Pancreas (tissue), 10 donors: ENCODE measurements at regions not wholly inside any gene's neighbourhood (a gene's known extent, or its start where the extent isn't known, plus 50 kb on each side); places are given as distances from the start of the nearest gene placed in this dataset.

Experiments
- ATAC-seq, 4 donors: fragments of 200-7000 bp; cut with Tn5 transposase; one replicate each; pipeline versions ENCODE4 v1.8.0 to v1.9.1; 2020; ENCODE audit warnings: mild to moderate bottlenecking in 4 of 4, moderate library complexity in 4 of 4
- DNase-seq, 6 donors: peaks; one replicate each; pipeline ENCODE4 v3.0.0-alpha.2; 2020
- FAIRE-seq: peaks from 2 replicates; lab custom pipeline; 2012; peaks lifted over from hg19 to GRCh38; lab: Jason Lieb, UNC
- H3K27ac ChIP-seq, 4 donors: fragments of 200-600 bp; sonication (generic); 1 replicate in 3 of 4; 2 replicates in 1 of 4; pipeline versions ENCODE4 v1.5.0 to v1.8.0; 2020
- H3K27me3 ChIP-seq, 4 donors: fragments of 200-600 bp; one replicate each; pipeline ENCODE4 v1.8.0; 2021
- H3K36me3 ChIP-seq, 3 donors: fragments of 200-600 bp; sonication (generic) in 1 of 3; one replicate each; pipeline versions ENCODE4 v1.5.0 to v1.8.0; 2020 to 2021
- H3K4me1 ChIP-seq, 3 donors: fragments of 200-600 bp; one replicate each; pipeline ENCODE4 v1.8.0; 2021
- H3K4me3 ChIP-seq, 4 donors: fragments of 200-600 bp; sonication (generic) in 2 of 4; one replicate each; pipeline versions ENCODE4 v1.5.0 to v1.8.0; 2020 to 2021
- H3K9me3 ChIP-seq, 4 donors: fragments of 200-600 bp; one replicate each; pipeline ENCODE4 v1.8.0; 2021
- WGBS, 2 donors: extraction: QIAGEN DNeasy Blood & Tissue Kit; methylation state at CpG; one replicate each; pipeline ENCODE4 v1.1.7; 2013; 5-methylcytosine and 5-hydroxymethylcytosine counted together
- intact Hi-C, 3 donors: fragments of 100-400 bp; cut with DNase I; formaldehyde crosslinking; loops; one replicate each; pipeline versions ENCODE4 v1.11.1 to v1.14.2; 2022
- TF ChIP-seq, protein P1 (sequence below), 4 donors: fragments of 200-600 bp; sonication (generic) in 3 of 4; IDR thresholded peaks; one replicate each; pipeline versions ENCODE4 v1.5.0 to v1.8.0; 2021; ENCODE audit warnings: antibody characterized with exemption in 4 of 4
- donor health status: healthy with polysubstance abuse.
- donor health status: DM: no; HTN: no; CAD: no; lungs with moderate emphysema.
- donor health status: DM: no; HTN: no; CAD: no.
- donor health status: control.
- donor health status: control.
- donor health status: Bipolar disorder and iron deficiency.
- donor health status: DM: yes; HTN: yes; CAD: no.
- donor health status: DM: no; HTN: no; CAD: no.
- donor health status: DM: no; HTN: no; CAD: no.
- donor health status: DM: yes; HTN: yes; CAD: no.

- Histone ChIP-seq H3K36me3 (no peaks in the 10 kb centered on the region), H3K4me1 (no peaks in the 10 kb centered on the region), H3K27me3 (no peaks in the 10 kb centered on the region), H3K27ac (no peak overlapping the region), H3K4me3 (no peak overlapping the region), H3K9me3 (no peaks in the 10 kb centered on the region)
- ATAC-seq = no peak
- no peak for DNase-seq
- TF ChIP-seq, protein P1, sequence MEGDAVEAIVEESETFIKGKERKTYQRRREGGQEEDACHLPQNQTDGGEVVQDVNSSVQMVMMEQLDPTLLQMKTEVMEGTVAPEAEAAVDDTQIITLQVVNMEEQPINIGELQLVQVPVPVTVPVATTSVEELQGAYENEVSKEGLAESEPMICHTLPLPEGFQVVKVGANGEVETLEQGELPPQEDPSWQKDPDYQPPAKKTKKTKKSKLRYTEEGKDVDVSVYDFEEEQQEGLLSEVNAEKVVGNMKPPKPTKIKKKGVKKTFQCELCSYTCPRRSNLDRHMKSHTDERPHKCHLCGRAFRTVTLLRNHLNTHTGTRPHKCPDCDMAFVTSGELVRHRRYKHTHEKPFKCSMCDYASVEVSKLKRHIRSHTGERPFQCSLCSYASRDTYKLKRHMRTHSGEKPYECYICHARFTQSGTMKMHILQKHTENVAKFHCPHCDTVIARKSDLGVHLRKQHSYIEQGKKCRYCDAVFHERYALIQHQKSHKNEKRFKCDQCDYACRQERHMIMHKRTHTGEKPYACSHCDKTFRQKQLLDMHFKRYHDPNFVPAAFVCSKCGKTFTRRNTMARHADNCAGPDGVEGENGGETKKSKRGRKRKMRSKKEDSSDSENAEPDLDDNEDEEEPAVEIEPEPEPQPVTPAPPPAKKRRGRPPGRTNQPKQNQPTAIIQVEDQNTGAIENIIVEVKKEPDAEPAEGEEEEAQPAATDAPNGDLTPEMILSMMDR (IDR thresholded peaks at IDR 0.05) = no peak
- intact Hi-C loops = no loop called here
- FAIRE-seq = no peak
- WGBS, 2 donors = 72 to 74% methylated on average over 11 of the region's 11 CpGs
These were observed 318.6 kb upstream of the FAR2 start for GRCh38 chr12:28830491-28830890.

DNA sequence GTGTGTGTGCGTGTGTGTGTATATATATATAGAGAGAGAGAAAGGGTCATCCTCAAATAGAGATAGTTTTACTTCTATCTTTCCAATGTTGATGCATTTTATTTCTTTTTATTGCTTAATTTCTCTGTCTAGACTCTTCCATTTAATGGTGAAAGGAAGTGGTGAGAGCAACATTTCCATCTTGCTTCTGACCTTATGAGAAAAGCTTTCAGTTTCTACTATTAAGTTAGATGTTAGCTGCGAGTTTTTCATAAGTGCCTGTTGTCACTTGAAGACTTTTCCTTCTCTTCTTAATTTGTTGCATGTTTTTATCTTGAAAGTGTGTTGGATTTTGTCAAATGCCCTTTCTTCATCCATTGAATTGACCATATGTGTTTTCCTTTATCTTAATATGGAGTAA lies 304.4 kb upstream of the FAR2 start:
- H3K9me3 ChIP-seq = no peaks in the 10 kb centered on the region
- intact Hi-C loops = no loop called here
- DNase-seq (no peak), ATAC-seq (no peak), FAIRE-seq (no peak)
- no peak overlapping the region for H3K27ac ChIP-seq
- no peak overlapping the region for H3K4me3 ChIP-seq
- H3K27me3 ChIP-seq = no peaks in the 10 kb centered on the region
- TF ChIP-seq, protein P1 (IDR thresholded peaks at IDR 0.05) = no peak
- no peaks in the 10 kb centered on the region for H3K36me3 ChIP-seq
- no peaks in the 10 kb centered on the region for H3K4me1 ChIP-seq
- WGBS, 2 donors = 23 to 26% methylated on average over 2 of the region's 2 CpGs

DNA sequence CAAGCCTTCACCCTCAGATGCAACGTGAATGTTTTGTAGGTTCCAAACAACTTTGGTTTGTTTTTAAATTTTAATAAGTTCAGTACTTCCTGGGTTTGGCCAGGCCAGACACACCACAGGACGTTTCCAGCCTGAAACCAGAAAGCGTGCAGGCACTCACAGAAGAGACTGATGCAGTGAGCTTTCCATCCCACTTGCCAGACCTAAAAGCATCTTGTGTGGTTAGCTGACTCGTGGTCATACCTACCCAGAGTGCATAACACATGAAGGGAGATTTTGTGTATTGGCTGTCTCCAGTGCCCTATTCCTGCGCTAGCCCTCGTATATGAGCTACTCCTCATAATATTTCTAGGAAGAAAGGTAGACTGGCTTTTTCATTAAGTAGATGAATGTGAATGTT lies 297.3 kb upstream of the FAR2 start:
- H3K9me3 ChIP-seq = no peaks in the 10 kb centered on the region
- no peaks in the 10 kb centered on the region for H3K27me3 ChIP-seq
- no peak overlapping the region for H3K27ac ChIP-seq
- no peak for ATAC-seq
- no peaks in the 10 kb centered on the region for H3K4me1 ChIP-seq
- DNase-seq = no peak
- WGBS, 2 donors = 70% methylated on average over 6 of the region's 6 CpGs
- TF ChIP-seq, protein P1 (IDR thresholded peaks at IDR 0.05) = no peak
- H3K36me3 ChIP-seq = no peaks in the 10 kb centered on the region
- H3K4me3 ChIP-seq = no peak overlapping the region
- no peak for FAIRE-seq
- intact Hi-C loops = no loop called here

GRCh38 chr12:28855761-28856310 lies 293.2 kb upstream of the FAR2 start:
- WGBS, 2 donors = 59 to 66% methylated on average over 4 of the region's 4 CpGs
- DNase-seq = no peak
- Histone ChIP-seq H3K27ac (no peak overlapping the region), H3K4me1 (no peaks in the 10 kb centered on the region), H3K36me3 (no peaks in the 10 kb centered on the region), H3K27me3 (no peaks in the 10 kb centered on the region), H3K4me3 (no peak overlapping the region), H3K9me3 (no peaks in the 10 kb centered on the region)
- FAIRE-seq = no peak
- TF ChIP-seq, protein P1 (IDR thresholded peaks at IDR 0.05) = no peak
- ATAC-seq = no peak
- intact Hi-C loops = no loop called here

DNA sequence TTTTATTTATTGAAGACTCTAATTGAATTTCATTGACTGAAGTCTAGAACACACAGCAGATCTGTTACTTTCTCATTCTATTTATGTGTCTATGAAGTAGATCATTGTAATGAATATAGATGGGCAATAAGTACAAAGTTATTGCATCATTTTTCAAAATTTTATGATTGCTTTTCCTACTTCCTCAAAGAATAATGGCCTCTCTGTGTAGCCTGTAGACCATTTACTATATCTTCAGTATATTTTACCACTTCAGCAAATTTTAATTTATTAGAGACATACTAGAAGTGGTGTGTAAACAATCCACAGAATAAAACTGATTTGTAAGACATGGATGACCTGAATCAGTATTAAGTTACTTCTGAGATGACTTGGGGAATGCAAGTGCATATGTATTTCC lies 291.7 kb upstream of the FAR2 start:
- Histone ChIP-seq H3K27ac (no peak overlapping the region), H3K9me3 (no peaks in the 10 kb centered on the region), H3K27me3 (no peaks in the 10 kb centered on the region), H3K4me3 (no peak overlapping the region), H3K36me3 (no peaks in the 10 kb centered on the region), H3K4me1 (no peaks in the 10 kb centered on the region)
- DNase-seq (no peak), FAIRE-seq (no peak), ATAC-seq (no peak)
- TF ChIP-seq, protein P1 (IDR thresholded peaks at IDR 0.05) = no peak
- intact Hi-C loops = no loop called here
